H1 (cell line): ENCODE measurements at regions not wholly inside any gene's neighbourhood (a gene's known extent, or its start where the extent isn't known, plus 50 kb on each side); places are given as distances from the start of the nearest gene placed in this dataset.

Source experiments
- KDM1A ChIP-seq: fragments of 200-600, 300-600 bp; sonication (generic); IDR thresholded peaks from 2 replicates; pipeline ENCODE4 v1.7.1; 2016; ENCODE audit warnings: mild to moderate bottlenecking, low read length, borderline replicate concordance
- MAFK ChIP-seq: IDR thresholded peaks from 2 replicates; pipeline ENCODE4 v1.6.1; 2012; ENCODE audit warnings: low read depth, mild to moderate bottlenecking, improper control_type of control experiment, low read length
- TF ChIP-seq, protein P1 (sequence below), 3 experiments: IDR thresholded peaks; 1 replicate in 2 of 3; 2 replicates in 1 of 3; pipeline versions ENCODE4 v1.5.1 to v1.6.1; 2011; ENCODE audit warnings: low read length in 3 of 3, mild to moderate bottlenecking in 3 of 3, inconsistent platforms in 2 of 3, low read depth in 1 of 3, moderate library complexity in 1 of 3; ENCODE audit not compliant: insufficient read depth in 1 of 3; ENCODE audit errors: control extremely low read depth in 1 of 3

DNA sequence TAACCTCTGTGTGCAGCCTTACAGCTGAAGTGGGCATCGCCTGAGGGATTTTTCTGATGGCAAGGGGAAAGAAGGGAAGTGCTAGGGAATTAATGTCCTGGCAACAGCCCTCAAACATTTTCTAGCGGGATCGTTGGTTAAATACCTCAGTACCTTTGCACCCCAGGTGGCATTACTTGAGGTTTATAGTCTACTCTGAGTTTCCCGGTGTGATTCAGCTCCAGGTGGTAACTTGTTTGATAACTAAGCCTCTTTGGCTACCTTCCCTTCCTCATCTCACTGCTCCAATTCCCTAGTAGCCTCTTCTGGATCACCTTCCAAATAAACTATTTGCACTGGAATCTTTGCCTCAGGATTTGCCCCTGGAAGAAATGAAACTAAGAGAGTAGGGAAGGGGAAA lies 237.0 kb upstream of the SSTR1 start (continued):
- TF ChIP-seq, protein P1, sequence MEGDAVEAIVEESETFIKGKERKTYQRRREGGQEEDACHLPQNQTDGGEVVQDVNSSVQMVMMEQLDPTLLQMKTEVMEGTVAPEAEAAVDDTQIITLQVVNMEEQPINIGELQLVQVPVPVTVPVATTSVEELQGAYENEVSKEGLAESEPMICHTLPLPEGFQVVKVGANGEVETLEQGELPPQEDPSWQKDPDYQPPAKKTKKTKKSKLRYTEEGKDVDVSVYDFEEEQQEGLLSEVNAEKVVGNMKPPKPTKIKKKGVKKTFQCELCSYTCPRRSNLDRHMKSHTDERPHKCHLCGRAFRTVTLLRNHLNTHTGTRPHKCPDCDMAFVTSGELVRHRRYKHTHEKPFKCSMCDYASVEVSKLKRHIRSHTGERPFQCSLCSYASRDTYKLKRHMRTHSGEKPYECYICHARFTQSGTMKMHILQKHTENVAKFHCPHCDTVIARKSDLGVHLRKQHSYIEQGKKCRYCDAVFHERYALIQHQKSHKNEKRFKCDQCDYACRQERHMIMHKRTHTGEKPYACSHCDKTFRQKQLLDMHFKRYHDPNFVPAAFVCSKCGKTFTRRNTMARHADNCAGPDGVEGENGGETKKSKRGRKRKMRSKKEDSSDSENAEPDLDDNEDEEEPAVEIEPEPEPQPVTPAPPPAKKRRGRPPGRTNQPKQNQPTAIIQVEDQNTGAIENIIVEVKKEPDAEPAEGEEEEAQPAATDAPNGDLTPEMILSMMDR (IDR thresholded peaks at IDR 0.05; ENCODE audit: control extremely low read depth in 1 of 3, insufficient read depth in 1 of 3, low read depth in 1 of 3, low read length in 3 of 3), result no peak
- TF ChIP-seq KDM1A, result no peak
- no peak for TF ChIP-seq MAFK
